ENCODE measurements at regions not wholly inside any gene's neighbourhood (a gene's known extent, or its start where the extent isn't known, plus 50 kb on each side); places are given as distances from the start of the nearest gene placed in this dataset.

DNA sequence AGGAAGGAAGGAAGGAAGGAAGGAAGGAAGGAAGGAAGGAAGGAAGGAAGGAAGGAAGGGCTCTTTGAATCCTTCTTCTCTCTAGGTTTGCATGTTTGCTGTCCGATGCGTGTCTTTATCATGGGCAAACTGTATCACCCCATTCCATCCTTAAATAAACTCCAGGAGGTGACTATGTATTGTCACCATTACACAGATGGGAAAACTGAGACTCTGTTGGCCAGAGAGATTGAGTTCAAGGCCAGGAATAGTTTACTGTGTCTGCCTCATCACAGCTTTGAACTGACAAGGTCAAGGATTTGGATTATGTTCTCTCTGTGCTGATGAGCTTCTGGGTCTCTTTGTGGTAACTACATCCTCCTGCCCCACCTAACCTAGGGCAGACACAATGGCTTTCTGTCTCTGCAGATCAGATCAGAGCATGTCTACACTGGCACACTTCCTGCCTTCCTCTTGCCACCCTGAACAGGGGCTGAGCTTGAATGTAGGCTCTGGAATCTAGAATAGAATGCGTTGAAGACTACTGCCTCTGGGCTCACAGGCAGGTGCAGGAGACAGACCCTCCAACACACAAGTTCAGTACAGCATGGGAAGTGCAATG is 78.9 kb upstream of the MAP1LC3B2 start:
- no peak overlapping the region for H3K4me3 ChIP-seq (ENCODE audit: low read depth, low read length)

DNA sequence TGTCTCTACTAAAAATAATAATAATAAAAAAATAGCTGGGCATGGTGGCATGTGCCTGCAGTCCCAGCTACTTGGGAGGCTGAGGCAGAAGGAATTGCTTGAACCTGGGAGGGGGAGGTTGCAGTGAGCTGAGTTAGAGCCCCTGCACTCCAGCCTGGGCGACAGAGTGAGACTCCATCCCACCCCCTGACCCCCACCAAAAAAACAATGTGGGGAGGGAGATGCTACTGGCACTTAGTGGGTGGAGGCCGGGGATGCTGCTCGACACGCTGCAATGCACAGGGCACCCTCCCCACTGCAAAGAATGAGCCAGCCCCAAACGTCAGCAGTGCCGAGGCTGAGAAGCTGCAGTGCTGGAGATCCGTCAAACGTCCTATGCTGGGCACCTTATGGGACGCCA is 77.5 kb upstream of the MAP1LC3B2 start:
- no peak overlapping the region for H3K4me3 ChIP-seq (ENCODE audit: low read depth, low read length)

DNA sequence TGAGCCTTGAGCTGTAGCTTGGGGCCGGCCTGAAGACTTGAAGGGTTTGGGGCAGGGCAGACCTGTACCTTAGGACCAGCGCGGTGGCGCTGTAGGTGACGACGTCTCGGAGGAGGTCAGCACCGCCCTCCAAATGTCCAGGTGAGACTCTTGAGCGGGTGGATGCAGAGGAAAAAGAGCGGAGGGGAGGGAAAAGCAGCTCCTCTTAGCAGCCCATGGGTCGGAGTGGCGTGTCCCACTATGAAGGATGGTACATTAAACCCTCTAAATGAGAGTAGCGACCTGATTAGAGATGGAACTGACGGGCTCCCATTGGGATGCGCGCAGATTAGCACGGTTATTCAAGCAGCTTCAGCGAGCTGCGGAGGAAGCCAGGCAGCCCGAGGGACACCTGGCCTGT is 77.0 kb upstream of the MAP1LC3B2 start:
- H3K4me3 ChIP-seq (ENCODE audit: low read depth, low read length), result no peak overlapping the region

DNA sequence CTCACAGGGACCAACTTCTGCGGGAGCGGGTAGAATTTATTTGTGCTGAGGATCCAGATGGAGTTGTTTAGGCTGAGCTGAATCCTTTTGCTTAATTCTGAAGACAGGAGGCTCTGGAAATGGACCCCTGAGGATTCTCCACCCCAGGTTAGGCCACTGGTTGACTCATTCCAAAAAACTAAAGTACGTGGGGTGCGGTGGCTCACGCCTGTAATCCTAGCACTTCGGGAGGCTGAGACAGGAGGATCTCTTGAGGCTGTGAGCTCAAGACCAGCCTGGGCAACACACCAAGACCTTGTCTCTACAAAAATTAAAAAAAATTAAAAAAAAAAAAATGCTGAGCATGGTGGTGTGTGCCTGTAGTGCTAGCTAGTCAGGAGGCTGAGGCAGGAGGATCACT is 76.3 kb upstream of the MAP1LC3B2 start:
- no peak overlapping the region for H3K4me3 ChIP-seq (ENCODE audit: low read depth, low read length)

DNA sequence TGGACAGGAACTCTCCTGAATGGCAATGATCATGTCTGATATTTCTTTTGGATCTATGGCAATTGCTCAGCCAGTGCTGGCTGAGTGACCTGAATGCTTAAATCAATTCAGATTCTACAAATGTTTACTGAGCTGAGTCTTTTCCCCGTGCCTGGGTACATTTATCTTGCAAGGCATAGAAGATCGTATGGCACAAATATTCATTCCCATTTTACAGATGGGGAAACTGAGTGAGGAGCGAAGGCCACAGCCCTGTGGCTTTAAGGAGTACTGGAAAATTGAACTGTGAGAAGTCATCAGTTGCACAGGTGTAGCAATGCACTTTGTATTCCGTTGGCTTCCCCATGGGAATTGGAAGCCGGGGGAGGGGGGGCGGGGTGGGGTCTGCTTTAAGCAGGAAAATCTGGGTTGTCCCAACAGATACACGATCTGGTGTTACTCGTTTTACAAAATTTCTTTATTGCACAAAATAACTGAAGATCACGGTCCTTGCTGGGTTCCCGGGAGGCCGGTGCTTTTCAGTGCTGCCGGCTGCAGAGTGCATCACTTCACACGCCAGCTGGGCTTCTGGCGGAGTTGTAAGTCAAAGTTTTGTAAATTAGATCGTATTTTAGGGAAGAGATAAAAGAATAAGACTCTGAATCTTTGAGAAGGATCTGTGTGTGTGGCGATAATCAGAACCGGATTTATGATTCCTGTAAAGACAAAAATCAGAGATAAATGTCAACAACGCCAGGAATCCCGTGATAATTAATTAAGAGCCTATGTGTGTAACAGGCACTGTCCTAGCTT is 75.0 kb upstream of the MAP1LC3B2 start:
- no peak overlapping the region for H3K4me3 ChIP-seq (ENCODE audit: low read depth, low read length)

DNA sequence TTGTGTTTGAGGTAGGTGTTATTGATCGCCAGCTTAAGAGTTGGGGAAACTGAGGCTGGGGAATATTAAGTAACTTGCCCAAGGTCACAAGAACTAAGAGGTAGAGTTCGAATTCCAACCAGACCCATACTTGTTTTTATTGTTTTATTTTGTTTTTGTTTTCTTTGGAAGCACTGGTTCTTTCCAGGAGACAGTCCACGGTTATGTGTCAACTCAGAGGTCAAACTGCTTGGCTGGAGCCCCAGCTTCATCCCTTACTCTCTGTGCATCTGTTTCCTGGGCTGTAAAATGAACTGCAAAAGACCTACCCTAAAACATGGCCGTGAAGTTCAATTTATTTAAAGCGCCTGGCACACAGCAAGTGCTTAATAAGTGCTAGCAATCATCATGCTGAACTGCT is 74.4 kb upstream of the MAP1LC3B2 start:
- H3K4me3 ChIP-seq (ENCODE audit: low read depth, low read length), result no peak overlapping the region

DNA sequence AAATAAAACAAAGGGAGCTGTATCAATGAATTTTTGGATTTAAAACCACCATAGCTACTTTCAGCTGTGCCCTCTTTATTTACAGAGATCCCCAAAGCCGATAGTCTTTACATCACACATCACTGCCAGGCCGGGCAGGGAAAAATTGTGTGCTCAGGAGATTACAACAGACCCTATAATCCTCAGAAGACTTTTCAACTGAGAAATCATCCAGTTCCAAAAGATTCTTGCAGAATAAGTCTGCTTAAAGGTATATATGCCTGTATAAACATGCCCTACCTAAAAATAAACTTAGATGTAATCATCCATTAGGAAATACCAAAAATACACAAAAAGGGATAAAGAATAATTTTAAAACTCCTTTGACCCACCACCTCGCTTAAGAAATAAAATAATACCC is 70.1 kb upstream of the MAP1LC3B2 start:
- no peak overlapping the region for H3K4me3 ChIP-seq (ENCODE audit: low read depth, low read length)

DNA sequence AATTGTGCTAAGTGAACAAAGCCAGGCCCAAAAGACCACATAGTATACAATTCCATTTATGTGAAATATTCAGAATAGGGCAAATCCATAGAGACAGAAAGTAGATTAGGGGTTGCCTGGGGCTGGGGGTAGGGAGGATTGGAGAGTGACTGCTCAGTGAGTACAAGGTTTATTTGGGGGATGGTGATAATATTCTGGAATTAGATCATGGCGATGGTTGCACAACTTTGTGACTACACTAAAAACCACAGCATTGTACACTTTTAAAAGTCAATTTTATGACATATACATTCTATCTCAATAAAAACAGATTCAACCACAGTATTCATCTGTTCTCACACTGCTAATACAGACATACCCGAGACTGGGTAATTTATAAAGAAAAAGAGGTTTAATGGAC is 68.7 kb upstream of the MAP1LC3B2 start:
- H3K4me3 ChIP-seq (ENCODE audit: low read depth, low read length), result no peak overlapping the region

DNA sequence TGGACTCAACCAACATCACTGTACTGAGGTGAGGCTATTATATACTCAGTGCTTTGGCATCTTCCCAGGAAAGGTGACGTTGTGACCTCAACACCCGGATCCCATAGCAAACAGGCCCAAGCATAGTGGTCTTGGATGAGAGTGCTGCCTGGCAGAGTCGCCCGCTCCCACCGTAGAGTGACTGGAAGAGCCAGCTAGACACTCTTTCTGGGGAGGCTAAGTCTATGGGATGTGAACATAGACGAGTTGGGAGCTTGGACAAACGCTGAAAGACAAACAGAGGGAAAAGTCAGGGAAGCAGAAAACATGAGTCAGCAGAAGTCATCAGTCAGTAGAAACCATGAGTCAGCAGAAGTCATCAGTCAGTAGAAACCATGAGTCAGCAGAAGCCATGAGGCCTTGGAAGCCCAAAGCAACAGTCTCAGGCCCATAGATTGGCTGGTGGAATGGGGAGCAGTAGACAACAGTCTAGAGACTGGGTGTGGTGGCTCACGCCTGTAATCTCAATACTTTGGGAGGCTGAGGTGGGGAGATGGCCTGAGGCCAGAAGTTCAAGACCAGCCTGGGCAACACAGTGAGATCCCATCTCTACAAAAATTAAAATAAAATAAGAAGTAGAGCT is 66.4 kb upstream of the MAP1LC3B2 start:
- H3K4me3 ChIP-seq (ENCODE audit: low read depth, low read length), result no peak overlapping the region

DNA sequence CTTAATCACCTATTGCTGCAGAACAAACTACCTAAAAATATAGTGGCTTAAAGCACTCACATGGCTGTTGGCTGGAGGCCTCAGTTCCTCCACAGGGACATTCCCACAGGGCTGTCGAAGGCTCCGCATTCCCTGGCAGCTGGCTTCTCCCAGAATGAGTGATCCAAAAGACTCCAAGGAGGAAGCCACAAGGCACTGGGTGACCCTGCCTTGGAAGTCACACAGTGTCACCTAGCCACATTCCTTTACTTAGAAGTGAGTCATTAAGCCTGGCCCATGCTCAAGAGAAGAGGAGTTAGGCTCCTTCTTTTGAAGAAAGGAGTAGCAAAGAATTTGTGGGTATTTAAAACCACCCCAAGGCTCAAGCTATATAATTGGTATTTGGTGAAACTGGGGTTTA is 63.9 kb upstream of the MAP1LC3B2 start:
- H3K4me3 ChIP-seq (ENCODE audit: low read depth, low read length), result no peak overlapping the region

DNA sequence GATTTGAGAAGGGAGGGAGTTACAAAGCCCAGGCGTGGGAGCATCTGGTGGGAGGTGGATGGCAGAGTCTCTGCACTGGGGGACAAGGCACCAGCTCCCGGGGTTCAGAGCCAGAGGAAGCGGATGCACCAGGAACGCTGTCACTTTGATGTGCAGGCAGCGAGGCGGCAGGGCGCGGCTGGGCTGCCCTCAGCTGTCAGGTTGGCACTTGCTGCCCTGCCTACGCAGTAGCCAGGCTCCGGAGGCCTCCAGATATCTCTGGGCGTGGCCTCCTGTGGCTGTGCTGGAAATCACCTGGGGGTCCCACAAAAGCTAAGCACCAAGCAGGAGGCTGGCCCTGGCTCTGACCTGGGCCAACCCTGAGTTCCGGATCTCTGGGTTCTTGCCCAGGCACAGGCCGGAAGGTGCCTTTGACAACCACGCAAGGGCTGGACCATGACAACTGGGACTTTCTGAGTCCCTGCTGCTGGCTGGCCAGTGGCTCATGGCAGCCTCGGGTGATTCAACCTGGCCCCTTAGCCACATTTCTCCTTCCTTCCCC is 62.1 kb upstream of the MAP1LC3B2 start:
- no peak overlapping the region for H3K4me3 ChIP-seq (ENCODE audit: low read depth, low read length)

DNA sequence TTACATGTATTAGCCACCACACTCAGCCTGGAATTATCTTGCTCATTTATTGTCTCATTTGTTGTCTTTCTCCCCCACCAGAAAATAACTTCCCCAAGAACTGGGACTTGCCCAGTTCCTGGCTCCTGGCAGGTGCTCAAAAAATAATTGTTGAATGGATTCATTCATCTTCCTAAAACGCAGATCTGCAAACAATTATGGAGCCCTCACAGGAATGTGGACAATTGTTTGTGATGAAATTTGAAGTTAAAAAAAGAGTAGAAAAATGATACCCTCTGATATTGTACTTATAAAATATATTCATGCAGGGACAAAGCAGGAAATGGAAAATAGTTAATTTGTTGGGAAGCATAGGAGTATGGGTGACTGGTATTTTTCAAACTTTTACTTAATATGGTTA is 60.7 kb upstream of the MAP1LC3B2 start:
- no peak overlapping the region for H3K4me3 ChIP-seq (ENCODE audit: low read depth, low read length)

DNA sequence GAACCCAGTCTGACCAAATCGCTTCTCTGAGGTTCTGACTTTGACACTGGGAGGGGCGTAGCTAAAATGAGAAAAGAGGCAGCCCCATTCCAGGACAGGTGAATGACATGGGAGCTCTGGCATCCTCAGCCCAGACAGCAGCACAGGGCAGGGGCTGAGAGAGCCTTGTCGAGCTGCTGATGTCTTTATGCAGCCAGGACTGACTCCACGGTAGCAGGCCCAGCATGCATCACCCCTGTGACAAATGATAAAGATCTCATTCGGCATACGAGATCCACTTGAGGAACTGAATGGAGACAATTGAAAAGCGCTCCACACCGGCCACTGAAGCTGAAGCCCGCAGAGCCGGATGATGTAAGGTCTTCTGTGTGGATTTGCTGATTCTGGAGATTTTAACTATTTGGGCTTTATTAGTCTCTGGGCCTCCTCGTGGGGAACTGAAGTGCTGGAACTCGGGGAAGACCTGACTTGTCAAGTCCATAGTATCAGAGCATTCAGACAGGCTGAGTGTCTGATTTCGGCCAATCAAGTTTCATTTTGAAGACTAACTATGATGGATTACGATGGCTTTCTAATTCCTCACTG is 56.9 kb upstream of the MAP1LC3B2 start:
- no peak overlapping the region for H3K4me3 ChIP-seq (ENCODE audit: low read depth, low read length)

DNA sequence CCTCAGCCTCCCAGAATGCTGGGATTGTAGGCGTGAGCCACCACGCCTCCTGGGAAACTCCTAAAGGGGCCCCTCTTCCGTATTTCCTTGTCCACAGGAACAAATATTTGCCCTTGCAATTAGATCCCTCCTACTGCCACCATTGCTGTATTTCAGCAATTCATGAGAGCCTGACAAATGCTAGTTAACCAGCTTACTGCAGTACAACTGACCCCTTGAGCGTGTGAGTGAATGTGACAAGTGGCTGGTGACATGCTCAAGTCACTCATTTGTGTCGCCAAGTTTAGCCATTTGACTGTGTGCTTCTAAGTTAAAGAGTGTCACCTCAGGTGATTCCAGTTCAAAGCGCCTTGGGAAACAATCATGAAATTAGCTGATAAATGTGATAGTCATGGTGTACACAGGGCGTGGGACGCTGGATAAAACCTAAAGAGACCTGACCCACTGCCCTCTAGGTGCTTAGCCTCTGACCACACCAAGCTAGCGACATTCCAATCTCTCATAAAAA is 56.1 kb upstream of the MAP1LC3B2 start:
- no peak overlapping the region for H3K4me3 ChIP-seq (ENCODE audit: low read depth, low read length)

DNA sequence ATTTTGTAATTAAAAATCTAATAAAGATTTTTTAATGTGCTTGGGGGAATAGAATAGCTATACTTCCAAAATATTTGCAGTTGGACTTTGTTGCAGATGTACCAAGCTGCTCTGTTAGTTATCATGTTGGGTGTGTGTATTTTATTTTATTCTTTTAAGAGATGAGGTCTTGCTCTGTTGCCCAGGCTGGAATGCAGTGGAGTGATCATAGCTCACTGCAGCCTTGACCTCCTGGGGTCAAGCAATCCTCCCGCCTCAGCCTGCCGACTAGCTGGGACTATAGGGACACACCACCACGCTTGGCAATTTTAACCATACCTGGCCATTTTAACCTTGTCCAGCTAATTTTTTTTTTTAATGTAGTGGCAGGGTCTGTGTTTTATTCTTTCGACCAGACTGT is 54.7 kb upstream of the MAP1LC3B2 start:
- no peak overlapping the region for H3K4me3 ChIP-seq (ENCODE audit: low read depth, low read length)

DNA sequence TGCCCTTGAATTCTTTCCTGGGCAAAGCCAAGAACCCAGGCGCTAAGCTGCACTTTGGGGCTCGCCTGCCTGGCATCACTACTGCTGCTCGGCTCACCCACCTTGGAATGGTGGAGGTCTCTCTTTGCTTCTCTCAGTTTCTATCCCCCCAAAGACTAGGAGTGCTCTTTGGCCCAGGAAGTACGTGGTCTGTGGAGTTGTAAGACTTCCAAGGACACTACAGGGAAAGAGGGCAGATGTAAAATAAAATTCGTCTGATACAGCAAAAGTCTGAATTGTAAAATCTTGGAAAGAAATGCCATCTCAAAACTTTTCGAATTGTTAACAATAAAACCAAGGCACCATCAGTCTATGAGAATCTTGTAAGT is 52.5 kb upstream of the MAP1LC3B2 start:
- H3K4me3 ChIP-seq (ENCODE audit: low read depth, low read length), result no peak overlapping the region

DNA sequence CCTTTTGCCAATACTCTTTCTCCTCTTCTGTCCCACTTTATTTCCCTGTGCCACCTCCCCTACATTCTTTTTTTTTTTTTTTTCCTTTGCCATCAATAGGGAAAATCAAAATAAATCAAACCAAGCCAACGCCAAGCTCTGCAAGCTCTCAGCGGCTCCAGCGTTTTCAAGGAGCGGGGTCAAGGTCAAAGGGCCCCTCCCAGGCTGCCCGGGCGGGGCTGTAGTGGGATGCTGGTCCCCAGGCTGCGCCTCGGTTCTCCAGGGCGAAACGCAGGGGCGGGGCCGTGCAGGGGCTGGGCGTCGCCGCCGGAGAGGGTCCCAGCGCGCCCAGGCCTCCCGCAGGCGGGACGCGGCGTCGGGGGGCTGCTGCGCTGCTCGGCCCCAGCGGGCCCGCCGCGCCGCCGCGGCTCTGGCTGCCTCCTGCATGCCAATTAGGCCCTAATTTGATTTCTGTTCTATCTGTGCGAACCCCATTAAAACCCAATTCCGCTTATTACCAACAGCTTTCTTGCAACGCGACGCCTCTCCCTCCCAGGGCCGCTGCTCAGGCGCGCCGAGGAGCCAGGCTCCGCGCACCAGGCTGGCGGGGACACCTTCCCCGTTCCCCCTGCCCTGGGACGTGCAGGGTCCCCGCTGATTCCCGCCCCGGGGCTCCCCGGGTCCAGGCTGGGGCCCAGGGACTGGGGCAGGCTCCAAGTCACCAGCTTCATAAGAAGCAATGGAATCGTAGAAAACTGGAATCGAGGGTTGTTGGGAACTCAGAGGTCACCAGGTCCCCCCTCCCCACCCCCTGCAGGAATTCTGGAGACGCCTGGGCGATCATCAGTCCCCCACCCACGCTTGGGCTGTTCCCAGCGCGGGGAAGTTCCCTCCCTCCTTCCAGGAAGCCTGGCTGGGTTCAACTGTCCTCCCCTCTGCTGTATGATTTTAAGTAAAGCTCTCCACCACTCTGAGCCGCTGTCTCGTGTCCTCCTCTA is 50.7 kb upstream of the MAP1LC3B2 start:
- H3K4me3 ChIP-seq (ENCODE audit: low read depth, low read length), result peak overlapping the region; percentile 60
